PC-3 (cell line): ENCODE measurements at regions not wholly inside any gene's neighbourhood (a gene's known extent, or its start where the extent isn't known, plus 50 kb on each side); places are given as distances from the start of the nearest gene placed in this dataset.

Experiments
- EZH2 ChIP-seq: fragments of 300-600 bp; sonication (generic); IDR thresholded peaks from one replicate; pipeline ENCODE4 v1.6.1; 2017; ENCODE audit warnings: antibody characterized with exemption, mild to moderate bottlenecking, low read length; ENCODE audit not compliant: unreplicated experiment
- EZH2phosphoT487 ChIP-seq: fragments of 300-600 bp; sonication (generic); IDR thresholded peaks from 2 replicates; pipeline ENCODE4 v1.6.1; 2018; ENCODE audit warnings: mild to moderate bottlenecking, antibody characterized with exemption, low read length, borderline replicate concordance
- TF ChIP-seq, protein P1 (sequence below): fragments of 300-600 bp; sonication (generic); conservative IDR thresholded peaks from 2 replicates; pipeline ENCODE4 v1.5.1; 2017; ENCODE audit warnings: antibody characterized with exemption, low read depth, mild to moderate bottlenecking, low read length

DNA sequence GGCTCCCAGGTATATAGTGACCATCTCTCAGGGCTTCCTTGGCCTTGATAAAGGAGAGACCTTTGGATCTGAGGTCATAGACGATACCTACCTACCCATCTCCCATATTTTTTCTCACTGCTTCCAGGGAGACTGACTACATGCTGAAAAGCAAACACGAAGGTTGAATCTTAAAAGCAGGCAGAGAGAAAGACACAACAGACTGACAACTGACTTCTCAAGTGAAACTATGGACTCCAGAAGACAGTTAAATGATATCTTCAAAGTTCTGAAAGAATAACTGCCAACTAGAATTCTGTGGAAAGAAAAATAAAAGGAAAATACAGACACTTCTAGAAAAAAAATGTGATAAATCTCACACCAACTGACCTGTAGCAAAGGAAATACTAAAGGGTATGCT, 76.5 kb upstream of the HAAO start:
- no peak for TF ChIP-seq EZH2
- TF ChIP-seq, protein P1, sequence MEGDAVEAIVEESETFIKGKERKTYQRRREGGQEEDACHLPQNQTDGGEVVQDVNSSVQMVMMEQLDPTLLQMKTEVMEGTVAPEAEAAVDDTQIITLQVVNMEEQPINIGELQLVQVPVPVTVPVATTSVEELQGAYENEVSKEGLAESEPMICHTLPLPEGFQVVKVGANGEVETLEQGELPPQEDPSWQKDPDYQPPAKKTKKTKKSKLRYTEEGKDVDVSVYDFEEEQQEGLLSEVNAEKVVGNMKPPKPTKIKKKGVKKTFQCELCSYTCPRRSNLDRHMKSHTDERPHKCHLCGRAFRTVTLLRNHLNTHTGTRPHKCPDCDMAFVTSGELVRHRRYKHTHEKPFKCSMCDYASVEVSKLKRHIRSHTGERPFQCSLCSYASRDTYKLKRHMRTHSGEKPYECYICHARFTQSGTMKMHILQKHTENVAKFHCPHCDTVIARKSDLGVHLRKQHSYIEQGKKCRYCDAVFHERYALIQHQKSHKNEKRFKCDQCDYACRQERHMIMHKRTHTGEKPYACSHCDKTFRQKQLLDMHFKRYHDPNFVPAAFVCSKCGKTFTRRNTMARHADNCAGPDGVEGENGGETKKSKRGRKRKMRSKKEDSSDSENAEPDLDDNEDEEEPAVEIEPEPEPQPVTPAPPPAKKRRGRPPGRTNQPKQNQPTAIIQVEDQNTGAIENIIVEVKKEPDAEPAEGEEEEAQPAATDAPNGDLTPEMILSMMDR: no peak
- TF ChIP-seq EZH2phosphoT487: no peak
